GM11168 (cell line): ENCODE measurements at regions not wholly inside any gene's neighbourhood (a gene's known extent, or its start where the extent isn't known, plus 50 kb on each side); places are given as distances from the start of the nearest gene placed in this dataset.

Experiments used
- in situ Hi-C: fragments of 300-500 bp; cut with MboI; formaldehyde crosslinking; loops from one replicate; pipeline ENCODE4 v1.12.0; 2022; ENCODE audit warnings: low sequenced_read_pairs; ENCODE audit not compliant: unreplicated experiment

GRCh38 chr6:30396833-30397479 lies 52.0 kb downstream of the RPP21 start:
- in situ Hi-C loops, result loop anchor here (5.0 kb wide), 1 partner anchor 35 kb away; no protein-coding TSS in a partner anchor

- in situ Hi-C loops, result loop anchor here (5.0 kb wide), 1 partner anchor 35 kb away; no protein-coding TSS in a partner anchor
Observed at GRCh38 chr6:30397697-30398096, 52.7 kb downstream of the RPP21 start.

GRCh38 chr6:30399390-30400058 lies 54.6 kb downstream of the RPP21 start:
- in situ Hi-C loops, result loop anchor here (5.0 kb wide), 1 partner anchor 37 kb away; no protein-coding TSS in a partner anchor

GRCh38 chr6:30405934-30406333 lies 61.0 kb downstream of the RPP21 start:
- in situ Hi-C loops, result no loop called here

GRCh38 chr6:30409184-30409583 lies 64.2 kb downstream of the RPP21 start:
- in situ Hi-C loops, result no loop called here

- in situ Hi-C loops, result no loop called here
Observed at GRCh38 chr6:30411515-30412207, 66.7 kb downstream of the RPP21 start.

- in situ Hi-C loops, result no loop called here
Observed at GRCh38 chr6:30418448-30418847, 70.9 kb upstream of the HLA-E start.

- in situ Hi-C loops, result no loop called here
Observed at GRCh38 chr6:30424549-30424948, 64.8 kb upstream of the HLA-E start.
